Panc1 (cell line): ENCODE measurements at regions not wholly inside any gene's neighbourhood (a gene's known extent, or its start where the extent isn't known, plus 50 kb on each side); places are given as distances from the start of the nearest gene placed in this dataset.

Experiments used
- ATAC-seq: fragments of 200-7000 bp; cut with Tn5 transposase; 2 replicates; pipeline ENCODE4 v1.9.1; 2020; ENCODE audit warnings: mild to moderate bottlenecking, moderate library complexity
- BruUV-seq: library from RNA; stranded (reverse); fragments of 400-500 nt; replicated peaks from 2 replicates; lab custom pipeline; 2021; lab: Mats Ljungman, UMichigan
- CTCF ChIA-PET: fragments of 300-600 bp; sonication (Branson Sonifier 250); formaldehyde crosslinking; loops from one replicate; lab custom pipeline; 2022; ENCODE audit warnings: antibody characterized with exemption; lab: Charles Lee
- POLR2A ChIA-PET: fragments of 300-600 bp; sonication (Branson Sonifier 250); formaldehyde crosslinking; loops from one replicate; lab custom pipeline; 2022; ENCODE audit warnings: antibody characterized with exemption; lab: Charles Lee
- DNase-seq: peaks from one replicate; pipeline ENCODE4 v3.0.0-alpha.2; 2010; ENCODE audit warnings: low read depth, low spot score
- H3K27ac ChIP-seq: 2 replicates; pipeline ENCODE4 v1.5.1; 2011; ENCODE audit warnings: mild to moderate bottlenecking, low read length, inconsistent platforms
- H3K27me3 ChIP-seq: fragments of 200-500 bp; sonication (Bioruptor generic); 2 replicates; pipeline ENCODE4 v1.6.0; 2014; ENCODE audit warnings: low read length, inconsistent platforms; ENCODE audit not compliant: control insufficient read depth, insufficient read depth
- H3K36me3 ChIP-seq: fragments of 200-500 bp; sonication (Bioruptor generic); 2 replicates; pipeline ENCODE4 v1.5.1; 2014; ENCODE audit warnings: inconsistent platforms, mild to moderate bottlenecking, low read length, moderate library complexity; ENCODE audit not compliant: control insufficient read depth, insufficient read depth
- H3K4me1 ChIP-seq: 2 replicates; pipeline ENCODE4 v1.5.1; 2011; ENCODE audit warnings: inconsistent platforms, mild to moderate bottlenecking, low read length, moderate library complexity; ENCODE audit not compliant: control insufficient read depth, insufficient read depth
- H3K4me3 ChIP-seq, 2 experiments: 2 replicates each; pipeline ENCODE4 v1.5.1; 2011 to 2012; ENCODE audit warnings: low read depth in 2 of 2, low read length in 2 of 2, mild to moderate bottlenecking in 2 of 2, inconsistent platforms in 1 of 2, moderate library complexity in 1 of 2
- H3K9me3 ChIP-seq: fragments of 200-500 bp; sonication (Bioruptor generic); 2 replicates; pipeline ENCODE4 v1.5.1; 2014; ENCODE audit warnings: low read depth, mild to moderate bottlenecking, inconsistent platforms, low read length, moderate library complexity; ENCODE audit not compliant: control insufficient read depth, insufficient read depth
- CTCF ChIP-seq: fragments of 450-650 bp; IDR thresholded peaks from 2 replicates; pipeline ENCODE4 v1.5.1; 2017; ENCODE audit warnings: mild to moderate bottlenecking
- POLR2AphosphoS5 ChIP-seq: IDR thresholded peaks from 2 replicates; pipeline ENCODE4 v1.6.1; 2012; ENCODE audit warnings: mild to moderate bottlenecking, low read depth, low read length, moderate library complexity
- REST ChIP-seq, 2 experiments: IDR thresholded peaks; 2 replicates each; pipeline ENCODE4 v1.6.1; 2011 to 2012; ENCODE audit warnings: low read depth in 2 of 2, control low read depth in 1 of 2, low read length in 1 of 2, mild to moderate bottlenecking in 1 of 2, moderate library complexity in 1 of 2; ENCODE audit not compliant: insufficient read depth in 1 of 2
- SIN3A ChIP-seq: IDR thresholded peaks from 2 replicates; pipeline ENCODE4 v1.6.1; 2012; ENCODE audit warnings: low read depth, mild to moderate bottlenecking, low read length, moderate library complexity, borderline replicate concordance; ENCODE audit not compliant: insufficient read depth
- TCF7L2 ChIP-seq: IDR thresholded peaks from 2 replicates; pipeline ENCODE4 v1.6.1; 2011; ENCODE audit warnings: mild to moderate bottlenecking, low read depth, low read length, inconsistent platforms
- in situ Hi-C: cut with HindIII; loops from 2 replicates; pipeline ENCODE4 v1.10.0; 2016; ENCODE audit warnings: low sequenced_read_pairs, low pct_unique_long_range_greater_than_20kb
- intact Hi-C: fragments of 100-400 bp; cut with micrococcal nuclease; formaldehyde crosslinking; loops from one replicate; pipeline ENCODE4 v1.10.0; 2022; ENCODE audit not compliant: unreplicated experiment

GRCh38 chr10:52668024-52668423, 104.6 kb downstream of the MBL2 start:
- H3K27ac ChIP-seq, result no peak overlapping the region

GRCh38 chr10:52672880-52673279, 99.7 kb downstream of the MBL2 start:
- ChIA-PET POLR2A (no interaction called here), CTCF (no interaction called here)
- H3K4me3 ChIP-seq, result no peak overlapping the region
- BruUV-seq, result no TSS peak
- DNase-seq (no peak), ATAC-seq (no peak)
- intact Hi-C loops, result no loop called here
- H3K4me1 ChIP-seq, result no peaks in the 10 kb centered on the region
- no peaks in the 10 kb centered on the region for H3K27me3 ChIP-seq
- TF ChIP-seq CTCF, result no peak
- no peak for TF ChIP-seq SIN3A
- no peak for TF ChIP-seq TCF7L2
- TF ChIP-seq POLR2AphosphoS5, result no peak
- no peak for TF ChIP-seq REST (IDR thresholded peaks at IDR 0.05; ENCODE audit: insufficient read depth in 1 of 2, low read depth in 2 of 2, low read length in 1 of 2)
- in situ Hi-C loops, result no loop called here
- H3K27ac ChIP-seq, result no peak overlapping the region
- H3K9me3 ChIP-seq, result peaks cover 3% of the 10 kb centered on the region; the same call in 1 of the 2 replicates
- H3K36me3 ChIP-seq, result no peaks in the 10 kb centered on the region

More at GRCh38 chr10:52668024-52668423, 104.6 kb downstream of the MBL2 start:
- ChIA-PET POLR2A (no interaction called here), CTCF (no interaction called here)
- DNase-seq, result no peak
- H3K36me3 ChIP-seq, result no peaks in the 10 kb centered on the region
- no peak for ATAC-seq
- H3K4me1 ChIP-seq, result no peaks in the 10 kb centered on the region
- TF ChIP-seq SIN3A, result no peak
- no peak for TF ChIP-seq POLR2AphosphoS5
- no peak for TF ChIP-seq REST (IDR thresholded peaks at IDR 0.05; ENCODE audit: insufficient read depth in 1 of 2, low read depth in 2 of 2, low read length in 1 of 2)
- no peak for TF ChIP-seq CTCF
- intact Hi-C loops (no loop called here), in situ Hi-C loops (no loop called here)
- no peaks in the 10 kb centered on the region for H3K27me3 ChIP-seq
- BruUV-seq, result no TSS peak
- H3K9me3 ChIP-seq, result peaks cover 17% of the 10 kb centered on the region; the same call in 1 of the 2 replicates
- no peak overlapping the region for H3K4me3 ChIP-seq
